ENCODE measurements at regions not wholly inside any gene's neighbourhood (a gene's known extent, or its start where the extent isn't known, plus 50 kb on each side); places are given as distances from the start of the nearest gene placed in this dataset.

- TF ChIP-seq CTCF (IDR thresholded peaks at IDR 0.05) (no peak), EZH2 (IDR thresholded peaks at IDR 0.05) (no peak), EZH2phosphoT487 (IDR thresholded peaks at IDR 0.05) (no peak)
Measured at GRCh38 chr5:74054641-74055421, 428.8 kb downstream of the ARHGEF28 start.
